Lower leg skin (tissue), 4 donors: ENCODE measurements at regions not wholly inside any gene's neighbourhood (a gene's known extent, or its start where the extent isn't known, plus 50 kb on each side); places are given as distances from the start of the nearest gene placed in this dataset.

Experiments
- DNase-seq, 2 donors: peaks; one replicate each; pipeline ENCODE4 v3.0.0-alpha.2; 2019; ENCODE audit warnings: low spot score in 2 of 2
- H3K4me3 ChIP-seq: fragments of 200-600 bp; sonication (generic); 2 replicates; pipeline ENCODE4 v1.5.1; 2017; ENCODE audit warnings: mild to moderate bottlenecking, low read depth; ENCODE audit not compliant: poor library complexity, severe bottlenecking
- POLR2A ChIP-seq, 2 donors: fragments of 450-650 bp; IDR thresholded peaks; one replicate each; pipeline ENCODE4 v1.6.1; 2016 to 2017; ENCODE audit warnings: antibody characterized with exemption in 2 of 2, mild to moderate bottlenecking in 1 of 2, moderate library complexity in 1 of 2
- WGBS, 2 donors: methylation state at CpG; one replicate each; pipeline ENCODE4 v1.1.5; 2018; 5-methylcytosine and 5-hydroxymethylcytosine counted together
- intact Hi-C: fragments of 100-400 bp; cut with DNase I; formaldehyde crosslinking; loops from one replicate; pipeline ENCODE4 v1.15.0; 2023; ENCODE audit warnings: low total_unique reads
- TF ChIP-seq, protein P1 (sequence below), 3 donors: fragments of 450-650 bp; IDR thresholded peaks; one replicate each; pipeline ENCODE4 v1.5.1; 2016; ENCODE audit warnings: antibody characterized with exemption in 3 of 3, mild to moderate bottlenecking in 3 of 3, moderate library complexity in 2 of 3

DNA sequence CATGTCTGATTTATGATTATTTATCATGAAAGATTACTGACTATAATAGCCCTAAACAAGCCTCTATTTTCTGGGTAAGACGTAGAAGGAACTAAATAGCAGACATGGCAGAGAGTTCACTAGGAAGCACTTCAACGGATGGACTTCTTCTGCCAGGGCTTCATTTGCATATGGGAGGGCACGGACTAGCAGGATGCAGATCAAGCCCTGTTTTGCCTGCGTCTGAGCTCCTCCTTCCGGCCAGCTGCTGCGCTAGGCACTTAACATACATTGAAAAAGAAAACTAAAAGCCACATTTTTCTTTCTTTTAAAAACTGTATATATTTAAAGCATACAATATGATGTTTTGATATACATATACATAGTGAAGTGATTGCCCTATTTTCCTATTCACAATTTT, 340.0 kb upstream of the MEX3C start:
- intact Hi-C loops, result no loop called here
- no peak overlapping the region for H3K4me3 ChIP-seq
- WGBS, 2 donors, result 13 to 17% methylated on average over 6 of the region's 6 CpGs
- TF ChIP-seq POLR2A (IDR thresholded peaks at IDR 0.05), result no peak
- TF ChIP-seq, protein P1, sequence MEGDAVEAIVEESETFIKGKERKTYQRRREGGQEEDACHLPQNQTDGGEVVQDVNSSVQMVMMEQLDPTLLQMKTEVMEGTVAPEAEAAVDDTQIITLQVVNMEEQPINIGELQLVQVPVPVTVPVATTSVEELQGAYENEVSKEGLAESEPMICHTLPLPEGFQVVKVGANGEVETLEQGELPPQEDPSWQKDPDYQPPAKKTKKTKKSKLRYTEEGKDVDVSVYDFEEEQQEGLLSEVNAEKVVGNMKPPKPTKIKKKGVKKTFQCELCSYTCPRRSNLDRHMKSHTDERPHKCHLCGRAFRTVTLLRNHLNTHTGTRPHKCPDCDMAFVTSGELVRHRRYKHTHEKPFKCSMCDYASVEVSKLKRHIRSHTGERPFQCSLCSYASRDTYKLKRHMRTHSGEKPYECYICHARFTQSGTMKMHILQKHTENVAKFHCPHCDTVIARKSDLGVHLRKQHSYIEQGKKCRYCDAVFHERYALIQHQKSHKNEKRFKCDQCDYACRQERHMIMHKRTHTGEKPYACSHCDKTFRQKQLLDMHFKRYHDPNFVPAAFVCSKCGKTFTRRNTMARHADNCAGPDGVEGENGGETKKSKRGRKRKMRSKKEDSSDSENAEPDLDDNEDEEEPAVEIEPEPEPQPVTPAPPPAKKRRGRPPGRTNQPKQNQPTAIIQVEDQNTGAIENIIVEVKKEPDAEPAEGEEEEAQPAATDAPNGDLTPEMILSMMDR (IDR thresholded peaks at IDR 0.05), result no peak
- no peak for DNase-seq

DNA sequence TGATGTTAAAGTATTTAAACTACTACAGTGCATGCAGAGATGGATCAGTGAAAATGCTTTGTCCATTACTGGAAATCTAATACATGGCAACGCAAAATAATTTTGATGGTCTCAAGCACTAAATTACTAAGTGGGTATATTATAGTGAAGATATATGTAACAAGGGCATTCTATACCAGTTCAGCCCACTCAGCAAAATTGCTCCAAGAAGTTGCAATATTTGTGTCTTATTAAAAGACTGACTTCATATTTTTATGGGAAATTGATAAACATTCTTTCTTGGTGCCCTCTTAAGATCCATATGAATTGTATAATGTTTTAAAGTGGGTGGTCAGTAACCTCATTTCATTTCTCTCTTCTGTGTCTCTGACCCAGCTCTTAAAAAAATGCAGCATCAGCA, 343.1 kb upstream of the MEX3C start:
- intact Hi-C loops, result loop anchor here (10.0 kb wide), 1 partner anchor 1496 kb away; no protein-coding TSS in a partner anchor

DNA sequence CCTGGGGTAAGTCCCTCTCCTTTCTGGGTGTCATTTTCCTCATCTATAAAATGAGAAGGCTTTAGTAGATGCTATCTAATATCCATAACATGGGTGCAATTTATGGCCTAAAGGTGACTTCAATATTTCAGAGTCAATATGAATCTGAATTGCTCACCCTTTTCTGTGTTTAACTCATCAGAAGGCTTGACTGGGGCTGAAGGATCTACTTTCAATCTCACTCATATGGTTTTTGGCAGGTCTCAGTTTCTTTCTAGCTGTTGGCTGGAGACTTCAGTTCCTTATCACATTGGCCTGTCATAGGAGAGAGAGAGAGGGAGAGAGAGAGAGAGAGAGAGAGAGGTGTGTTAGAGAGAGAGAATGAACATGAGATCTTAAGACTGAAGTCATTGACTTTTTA, 343.7 kb upstream of the MEX3C start:
- no peak for DNase-seq
- TF ChIP-seq, protein P1 (IDR thresholded peaks at IDR 0.05), result no peak
- no peak for TF ChIP-seq POLR2A (IDR thresholded peaks at IDR 0.05)
- intact Hi-C loops, result loop anchor here (10.0 kb wide), 1 partner anchor 1496 kb away; no protein-coding TSS in a partner anchor
- H3K4me3 ChIP-seq, result no peak overlapping the region

More for the DNA sequence above, 343.1 kb upstream of the MEX3C start:
- DNase-seq, result no peak
- H3K4me3 ChIP-seq, result no peak overlapping the region
- 96 to 100% methylated on average over 1 of the region's 1 CpG for WGBS, 2 donors
- TF ChIP-seq, protein P1 (IDR thresholded peaks at IDR 0.05), result no peak
- TF ChIP-seq POLR2A (IDR thresholded peaks at IDR 0.05), result no peak

DNA sequence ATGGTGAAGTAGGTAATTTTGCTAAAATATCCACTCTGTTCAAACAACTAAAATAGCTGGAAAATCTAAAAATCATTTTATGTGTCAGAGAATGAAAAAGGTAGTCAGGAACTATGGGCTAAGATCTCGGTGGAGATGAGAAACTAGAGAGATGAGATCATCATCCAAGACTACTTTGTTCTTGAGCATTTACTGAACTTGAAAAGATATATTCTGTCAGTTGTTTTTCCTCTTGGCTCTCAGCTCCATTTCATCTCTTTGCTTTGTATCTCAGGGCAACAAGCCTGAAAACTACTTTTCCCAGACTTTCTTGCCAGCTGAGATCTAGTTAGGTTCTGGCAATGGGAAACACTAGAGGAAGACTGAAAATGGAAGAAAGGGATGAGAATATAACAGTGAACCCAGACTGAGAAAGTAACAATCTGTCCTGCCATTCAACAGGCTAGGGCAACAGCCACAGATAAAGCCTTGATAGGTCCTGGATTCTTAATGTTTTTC, 346.2 kb upstream of the MEX3C start:
- TF ChIP-seq, protein P1 (IDR thresholded peaks at IDR 0.05), result no peak
- no peak overlapping the region for H3K4me3 ChIP-seq
- no peak for DNase-seq
- WGBS, 2 donors, result 26 to 30% methylated on average over 1 of the region's 1 CpG
- intact Hi-C loops, result loop anchor here (10.0 kb wide), 1 partner anchor 1499 kb away; no protein-coding TSS in a partner anchor

DNA sequence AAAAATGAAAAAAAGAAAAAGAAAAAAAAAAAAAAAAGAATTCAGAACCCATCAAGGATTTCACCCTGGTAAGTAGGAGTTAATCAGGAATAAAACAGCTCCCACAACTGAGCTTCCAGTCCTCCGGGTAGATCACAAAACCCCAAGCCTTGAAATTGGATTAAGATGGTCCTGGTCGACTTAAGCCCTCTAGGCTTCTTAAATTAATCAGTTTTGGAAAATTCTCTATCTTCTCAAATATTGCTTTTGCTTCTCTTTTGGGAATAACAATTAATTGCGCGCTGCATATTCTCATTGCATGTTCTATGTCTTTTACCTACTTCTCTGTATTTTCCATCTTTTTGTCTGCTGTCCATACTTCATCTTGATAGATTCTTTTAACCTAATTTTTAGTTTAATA, 348.0 kb upstream of the MEX3C start:
- H3K4me3 ChIP-seq, result no peak overlapping the region
- TF ChIP-seq POLR2A (IDR thresholded peaks at IDR 0.05), result no peak
- TF ChIP-seq, protein P1 (IDR thresholded peaks at IDR 0.05), result no peak
- intact Hi-C loops, result loop anchor here (10.0 kb wide), 1 partner anchor 1501 kb away; no protein-coding TSS in a partner anchor
- DNase-seq, result no peak
- WGBS, 2 donors, result 79 to 80% methylated on average over 4 of the region's 4 CpGs
